Embryonic facial prominence (tissue), 1 donor: ENCODE measurements at regions not wholly inside any gene's neighbourhood (a gene's known extent, or its start where the extent isn't known, plus 50 kb on each side); places are given as distances from the start of the nearest gene placed in this dataset.

Source experiments
- DNase-seq: peaks from one replicate; pipeline ENCODE4 v3.0.0-alpha.2; 2016; ENCODE audit errors: extremely low spot score

DNA sequence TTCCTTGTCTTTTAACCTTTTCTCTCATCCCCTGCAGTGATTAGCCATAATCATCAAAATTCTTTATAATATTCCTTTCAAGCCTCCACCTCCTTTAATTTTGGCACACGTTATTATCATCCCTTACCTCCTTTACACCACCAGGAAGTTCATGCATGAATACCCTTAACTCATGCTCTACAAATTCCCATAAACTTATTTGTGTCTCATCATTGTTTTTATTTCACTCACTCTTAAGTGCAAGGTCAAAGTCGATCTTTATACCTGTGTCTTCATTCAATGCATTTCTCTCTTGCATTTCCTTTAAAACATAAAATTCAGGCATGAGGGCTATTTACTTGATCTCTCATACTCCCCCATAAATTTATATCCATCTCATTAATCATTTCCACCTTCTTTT is 1064.6 kb upstream of the CADM2 start:
- no peak for DNase-seq

DNA sequence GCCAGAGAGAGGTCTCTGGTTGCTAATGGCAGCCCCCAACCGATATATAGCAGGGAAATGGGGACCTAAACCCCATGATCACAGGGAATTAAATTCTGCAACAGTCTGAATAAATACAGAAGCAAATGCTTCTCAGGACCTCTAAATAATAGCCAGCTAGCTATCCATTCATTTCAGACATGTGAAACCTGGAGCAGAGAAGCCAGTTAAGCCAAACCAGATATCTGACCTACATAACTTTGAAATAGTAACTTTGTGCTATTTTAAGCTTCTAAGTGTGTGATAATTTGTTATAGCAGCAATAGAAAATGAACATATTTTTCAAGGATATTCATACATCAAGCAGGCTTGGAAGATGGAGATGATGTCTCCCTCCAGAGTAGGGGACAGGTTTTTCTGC is 1062.9 kb upstream of the CADM2 start:
- no peak for DNase-seq

DNA sequence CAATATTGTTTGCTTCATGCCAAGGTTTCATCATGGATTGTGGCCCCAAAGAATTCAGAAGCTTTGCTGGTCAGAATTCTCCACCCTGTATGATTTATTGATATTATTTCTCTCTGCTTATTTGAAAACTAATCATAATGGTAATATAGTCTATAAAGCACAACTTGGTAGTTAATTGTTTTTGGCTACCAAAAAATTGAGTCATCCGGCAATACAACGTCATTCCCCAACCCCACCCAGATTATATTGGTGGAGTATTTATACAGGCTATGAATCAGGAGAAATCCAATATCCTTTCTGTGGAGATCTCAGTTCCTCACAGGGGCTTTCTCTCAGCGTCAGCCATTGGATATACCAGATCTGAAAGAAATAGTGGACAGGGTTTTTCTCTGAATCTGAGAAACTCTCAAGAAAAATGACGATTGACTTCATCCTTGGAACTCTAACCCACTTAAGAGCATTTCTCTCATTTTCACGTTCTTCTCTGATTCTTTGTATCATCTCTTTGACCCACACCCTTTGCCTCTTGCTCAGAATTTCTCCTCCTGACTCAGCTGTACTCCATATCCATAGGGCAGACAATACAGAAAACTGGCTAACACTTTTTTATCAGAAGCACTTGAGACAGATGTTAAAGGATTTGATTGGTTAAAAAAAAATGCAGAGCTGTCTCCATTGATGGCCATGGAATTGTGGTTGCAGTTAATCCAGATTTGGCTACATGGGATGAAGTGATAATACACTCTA is 1055.8 kb upstream of the CADM2 start:
- no peak for DNase-seq

DNA sequence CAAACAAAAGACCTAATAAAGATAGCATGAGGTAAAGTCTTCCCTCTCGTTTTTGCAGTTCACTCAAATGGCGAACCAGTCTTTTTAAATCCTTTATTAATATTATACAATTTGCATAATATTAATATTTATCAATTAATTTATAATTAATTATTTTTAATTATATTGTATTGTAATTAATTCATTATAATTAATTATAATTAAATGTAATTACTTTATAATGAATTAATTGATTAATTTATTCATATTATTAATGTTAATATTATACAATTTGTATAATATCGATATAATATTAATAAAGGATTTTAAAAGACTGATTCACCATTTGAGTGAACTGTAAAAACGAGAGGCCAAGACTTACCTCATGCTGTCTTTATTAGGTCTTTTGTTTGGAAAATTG is 1045.4 kb upstream of the CADM2 start:
- DNase-seq = no peak

DNA sequence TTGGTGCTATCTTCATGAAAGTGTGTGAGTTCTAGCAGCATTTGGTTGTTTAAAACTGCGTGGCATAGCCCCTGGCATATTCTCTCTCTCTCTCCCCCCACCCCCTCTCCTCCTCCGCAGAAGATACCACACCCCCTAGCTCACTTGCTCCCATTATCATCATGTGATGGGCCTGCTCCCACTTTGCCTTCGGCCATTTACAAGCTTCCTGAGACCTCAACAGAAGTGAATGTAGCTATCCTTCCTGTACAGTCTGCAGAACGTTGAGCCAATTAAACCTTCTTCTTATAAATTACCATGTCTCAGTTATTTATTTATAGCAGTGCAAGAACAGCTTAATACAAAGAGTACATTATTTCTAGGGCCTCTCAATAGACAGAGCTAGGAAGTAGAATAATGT is 1032.5 kb upstream of the CADM2 start:
- no peak for DNase-seq

- no peak for DNase-seq
Observed at GRCh38 chr3:83928391-83928790, 1030.4 kb upstream of the CADM2 start.

DNA sequence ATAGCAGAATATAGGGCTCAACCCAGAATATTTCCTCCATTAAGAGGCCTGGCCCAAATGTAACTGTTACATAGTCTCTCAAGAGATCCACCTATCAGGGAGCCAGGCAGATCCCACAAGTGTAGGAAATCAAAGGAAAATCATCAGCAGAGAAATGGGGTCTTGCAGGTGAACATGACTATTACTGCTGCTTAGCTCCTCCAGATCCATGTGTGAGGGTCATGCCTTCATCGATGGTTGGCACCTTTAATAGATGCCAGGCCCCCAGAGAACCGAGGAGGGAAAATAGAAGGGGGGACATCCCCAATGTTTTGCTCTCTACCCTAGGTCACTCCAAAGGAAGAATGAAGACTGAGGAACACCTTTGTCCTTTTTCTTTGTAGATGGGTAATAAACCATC is 1029.9 kb upstream of the CADM2 start:
- DNase-seq = no peak

DNA sequence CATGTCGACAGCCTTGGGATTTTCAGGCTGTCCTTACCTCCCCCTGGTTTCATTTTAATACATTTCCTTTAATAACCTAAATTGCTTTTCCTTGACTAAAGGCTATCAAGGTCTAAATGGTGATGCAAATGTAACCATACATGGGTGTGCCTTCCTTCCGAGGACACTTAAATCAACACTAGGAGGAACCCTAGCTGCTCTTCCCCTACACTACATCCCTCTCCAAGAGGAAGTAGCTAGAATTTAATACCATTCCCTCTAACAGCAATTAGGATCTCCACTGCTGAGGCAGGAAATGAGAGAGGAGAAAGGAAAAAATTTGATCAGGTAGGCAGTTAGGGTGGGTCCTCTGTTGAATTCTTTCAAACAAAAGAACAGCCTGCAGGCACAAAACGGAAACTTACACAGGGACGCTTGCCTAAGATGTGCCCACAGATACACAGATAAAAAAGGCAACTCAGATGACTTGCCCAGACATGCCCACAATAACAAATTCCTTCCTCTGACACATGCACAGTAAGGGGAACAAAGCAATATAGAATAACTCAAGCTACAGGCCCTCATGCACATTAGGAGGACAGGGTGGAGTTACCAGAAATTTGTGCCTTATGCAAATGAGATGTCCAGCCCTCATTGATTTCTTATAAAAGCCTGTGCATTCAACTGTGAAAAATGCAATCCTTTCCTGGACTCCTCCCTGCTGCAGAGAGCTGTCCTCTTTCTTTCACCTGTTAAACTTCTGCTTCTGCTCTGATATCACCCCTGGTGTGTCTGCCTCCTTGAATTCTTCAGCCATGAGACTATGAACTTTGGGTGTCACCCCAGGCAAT is 1024.4 kb upstream of the CADM2 start:
- DNase-seq = no peak

DNA sequence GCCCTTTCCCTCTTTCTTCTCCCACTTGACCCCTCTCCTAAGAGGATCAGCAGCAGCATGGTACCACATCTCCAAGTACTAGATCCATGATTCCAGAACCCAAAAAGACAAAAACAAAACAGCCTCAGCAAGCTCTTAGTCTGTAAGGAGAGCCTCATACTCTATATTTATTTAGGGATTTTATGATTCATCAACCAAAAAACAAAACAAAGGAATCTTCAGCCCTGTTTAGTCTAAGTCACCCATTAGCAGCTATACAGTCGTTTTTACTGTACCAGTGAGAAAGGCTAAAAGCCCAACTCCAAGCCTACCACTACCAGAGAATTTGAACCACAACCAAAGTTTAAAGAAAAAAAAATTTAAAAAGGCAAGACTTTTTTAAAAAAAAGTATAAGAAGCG is 1020.3 kb upstream of the CADM2 start:
- no peak for DNase-seq

DNA sequence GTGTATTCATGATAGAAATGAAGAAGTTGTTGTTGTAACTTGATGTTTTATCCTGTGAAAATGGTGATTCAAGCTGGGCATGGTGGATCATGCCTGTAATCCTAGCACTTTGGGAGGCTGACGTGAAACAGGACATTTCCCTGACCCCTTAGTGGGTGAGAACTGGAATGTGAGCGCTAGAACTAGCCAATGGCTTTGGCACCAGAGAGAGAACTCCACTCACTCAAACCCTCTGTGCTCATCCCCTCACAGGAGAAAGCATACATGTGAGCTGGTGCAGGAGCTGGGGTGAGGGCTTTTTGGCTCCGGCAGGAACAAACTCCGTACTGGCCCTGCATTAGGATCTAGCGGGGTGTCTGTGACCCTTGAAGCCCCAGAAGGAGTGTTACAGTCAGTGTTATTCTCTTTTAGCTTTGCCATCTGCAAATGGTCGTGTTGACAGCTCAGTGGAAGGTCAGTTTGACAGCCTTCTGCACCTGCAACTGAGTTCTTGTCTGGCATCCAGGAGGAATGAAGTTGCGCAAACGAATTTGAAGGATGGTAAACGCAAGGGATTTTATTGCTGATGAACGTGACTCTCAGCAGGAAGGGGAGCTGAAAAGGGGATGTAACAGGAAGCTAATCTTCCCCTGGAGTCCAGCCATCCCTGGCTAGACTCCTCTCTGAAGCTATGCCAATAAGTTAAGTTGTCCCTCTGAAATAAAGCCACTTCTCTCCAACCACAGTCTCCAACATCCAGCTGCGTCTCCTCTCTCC is 1016.6 kb upstream of the CADM2 start:
- no peak for DNase-seq

- DNase-seq = no peak
Observed at GRCh38 chr3:83946049-83946448, 1012.7 kb upstream of the CADM2 start.

DNA sequence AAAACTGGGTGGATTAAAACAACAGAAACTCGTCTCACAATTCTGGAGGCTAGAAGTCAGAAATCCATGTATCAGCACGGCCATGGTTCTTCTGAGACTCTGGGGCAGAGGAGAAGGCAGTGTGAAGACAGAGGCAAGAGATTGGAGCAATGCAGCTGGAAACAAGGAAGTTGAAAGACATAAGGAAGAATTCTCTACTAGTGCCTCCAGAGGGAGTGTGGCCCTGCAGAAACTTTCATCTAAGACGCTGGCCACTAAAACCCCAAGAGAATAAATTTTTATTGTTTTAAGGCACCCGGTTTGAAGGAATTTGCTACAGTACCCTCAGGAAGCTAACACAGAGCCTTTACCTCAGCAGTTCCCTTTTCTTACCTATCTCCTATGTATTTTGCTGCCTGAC is 1012.2 kb upstream of the CADM2 start:
- no peak for DNase-seq

- no peak for DNase-seq
Observed at GRCh38 chr3:83948771-83949170, 1010.0 kb upstream of the CADM2 start.

DNA sequence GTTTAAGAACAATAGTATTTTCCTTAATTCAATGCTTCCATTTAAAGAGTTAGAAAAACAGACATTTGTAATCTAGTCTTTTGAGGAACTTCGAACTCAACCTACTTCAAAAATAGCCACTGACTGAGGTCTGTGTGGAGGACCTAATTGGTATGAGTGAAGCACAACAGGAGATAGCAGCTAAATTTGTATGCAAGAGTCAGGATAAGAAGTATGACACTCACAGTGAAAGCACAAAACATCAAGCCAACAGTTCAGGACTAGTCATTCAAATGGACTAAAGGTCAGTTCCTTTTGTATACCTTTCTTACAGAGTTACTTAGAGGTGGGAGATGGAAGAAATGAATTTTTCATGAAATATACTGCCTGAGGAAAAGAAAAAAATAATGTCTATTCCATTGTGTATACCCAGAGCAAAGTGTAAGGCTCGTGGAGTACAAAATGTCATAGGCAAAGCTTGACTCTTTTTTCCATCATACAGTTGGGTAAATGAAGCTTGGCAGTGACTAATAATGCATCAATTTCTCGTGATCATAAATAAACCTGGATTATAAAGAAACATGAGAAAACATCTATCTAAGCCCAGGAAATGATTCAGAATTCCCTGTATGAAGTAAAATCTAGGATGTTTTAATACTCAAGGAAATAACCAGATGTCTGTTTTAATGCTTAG is 1005.2 kb upstream of the CADM2 start:
- DNase-seq = no peak

DNA sequence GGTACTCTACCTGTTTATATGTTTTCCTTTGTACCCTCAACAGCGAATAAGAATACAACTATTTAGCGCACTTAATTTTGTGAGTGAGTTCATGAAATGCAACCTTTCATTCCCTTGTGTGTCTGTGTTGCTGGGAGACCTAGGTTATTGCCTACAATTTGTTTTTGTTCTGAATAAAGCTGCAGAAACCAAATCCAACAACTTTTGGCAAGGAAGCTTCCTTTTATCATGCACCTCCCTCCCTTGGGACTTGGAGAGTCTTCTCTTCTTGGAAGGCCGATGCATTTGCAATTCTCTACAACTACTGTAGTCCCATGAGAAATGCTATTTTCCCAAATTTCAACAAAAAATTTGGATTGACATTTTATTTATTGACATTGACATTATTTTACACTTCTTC is 1002.4 kb upstream of the CADM2 start:
- no peak for DNase-seq

- DNase-seq = no peak
Observed at GRCh38 chr3:83968356-83968755, 990.4 kb upstream of the CADM2 start.

- DNase-seq = no peak
Observed at GRCh38 chr3:83971666-83972065, 987.1 kb upstream of the CADM2 start.

- DNase-seq = no peak
Observed at GRCh38 chr3:84008623-84009022, 950.2 kb upstream of the CADM2 start.

DNA sequence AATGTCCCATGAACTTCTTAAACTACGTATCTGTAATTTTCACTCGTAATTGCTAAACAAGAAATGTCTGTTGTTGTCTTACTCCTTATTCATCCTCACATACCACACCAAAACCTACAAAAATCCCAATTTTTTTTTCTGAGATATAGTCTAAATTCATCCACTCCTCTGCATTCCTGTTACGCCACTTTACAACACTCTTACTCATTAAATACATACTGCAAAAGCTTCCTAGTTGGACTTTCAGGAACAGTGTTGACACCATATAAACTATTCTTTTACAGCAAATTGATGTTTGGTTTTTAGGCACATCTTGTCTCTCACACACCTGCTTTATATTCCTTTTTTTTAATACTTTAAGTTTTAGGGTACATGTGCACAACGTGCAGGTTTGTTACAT is 934.9 kb upstream of the CADM2 start:
- DNase-seq = no peak

DNA sequence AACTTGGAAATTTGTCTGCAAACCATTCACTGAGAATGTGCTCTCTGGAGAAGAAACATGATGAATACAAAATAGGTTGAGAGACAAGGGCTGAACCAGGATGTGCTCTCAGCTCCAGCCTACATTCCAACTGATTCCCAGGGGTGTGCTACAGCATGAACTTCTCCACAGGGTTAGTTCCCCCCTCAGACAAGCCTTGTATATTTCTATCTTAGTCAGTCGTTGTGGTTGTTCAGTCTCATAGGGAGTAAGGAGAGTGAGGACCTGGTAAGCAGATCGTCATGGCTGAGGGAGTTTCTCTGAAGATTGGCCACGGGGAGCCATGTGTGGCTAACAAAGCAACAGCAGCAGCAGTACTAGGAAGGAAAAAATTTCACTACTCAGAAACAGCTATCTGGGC is 919.7 kb upstream of the CADM2 start:
- no peak for DNase-seq

- no peak for DNase-seq
Observed at GRCh38 chr3:84042399-84043106, 916.2 kb upstream of the CADM2 start.
